ENCODE measurements at regions not wholly inside any gene's neighbourhood (a gene's known extent, or its start where the extent isn't known, plus 50 kb on each side); places are given as distances from the start of the nearest gene placed in this dataset.

GRCh38 chr14:43361751-43362150, 1145.3 kb downstream of the FSCB start:
- TF ChIP-seq CTCF (IDR thresholded peaks at IDR 0.05) (no peak), TCF7L2 (IDR thresholded peaks at IDR 0.05; ENCODE audit: low read depth, low read length) (no peak), REST (IDR thresholded peaks at IDR 0.05; ENCODE audit: insufficient read depth in 1 of 2, low read depth in 2 of 2, low read length in 1 of 2) (no peak), SIN3A (IDR thresholded peaks at IDR 0.05; ENCODE audit: borderline replicate concordance, insufficient read depth, low read depth, low read length) (no peak), POLR2AphosphoS5 (IDR thresholded peaks at IDR 0.05; ENCODE audit: low read depth, low read length) (no peak)
- BruUV-seq (replicated peaks): no TSS peak
- DNase-seq (ENCODE audit: low read depth, low spot score) (no peak), ATAC-seq (no peak)
- intact Hi-C loops (cut with micrococcal nuclease; ENCODE audit: unreplicated experiment): no loop called here
- Histone ChIP-seq H3K4me1 (ENCODE audit: control insufficient read depth, insufficient read depth, low read length) (no peaks in the 10 kb centered on the region), H3K27ac (ENCODE audit: low read length) (no peak overlapping the region), H3K36me3 (ENCODE audit: control insufficient read depth, insufficient read depth, low read length) (no peaks in the 10 kb centered on the region), H3K27me3 (ENCODE audit: control insufficient read depth, insufficient read depth, low read length) (no peaks in the 10 kb centered on the region), H3K4me3 (ENCODE audit: low read depth in 2 of 2, low read length in 2 of 2) (no peak overlapping the region), H3K9me3 (ENCODE audit: control insufficient read depth, insufficient read depth, low read depth, low read length) (no peaks in the 10 kb centered on the region)
- CTCF ChIA-PET: no interaction called here
- POLR2A ChIA-PET: no interaction called here
- in situ Hi-C loops (cut with HindIII; ENCODE audit: low pct_unique_long_range_greater_than_20kb, low sequenced_read_pairs): no loop called here

GRCh38 chr14:43360239-43360638, 1146.8 kb downstream of the FSCB start:
- DNase-seq (ENCODE audit: low read depth, low spot score): no peak
- TF ChIP-seq REST (IDR thresholded peaks at IDR 0.05; ENCODE audit: insufficient read depth in 1 of 2, low read depth in 2 of 2, low read length in 1 of 2): no peak
- TF ChIP-seq CTCF (IDR thresholded peaks at IDR 0.05): no peak
- ChIA-PET CTCF (no interaction called here), POLR2A (no interaction called here)
- H3K4me3 ChIP-seq (ENCODE audit: low read depth in 2 of 2, low read length in 2 of 2): no peak overlapping the region
- no peaks in the 10 kb centered on the region for H3K36me3 ChIP-seq (ENCODE audit: control insufficient read depth, insufficient read depth, low read length)
- no peaks in the 10 kb centered on the region for H3K27me3 ChIP-seq (ENCODE audit: control insufficient read depth, insufficient read depth, low read length)
- no peaks in the 10 kb centered on the region for H3K4me1 ChIP-seq (ENCODE audit: control insufficient read depth, insufficient read depth, low read length)
- ATAC-seq: no peak
- no peak overlapping the region for H3K27ac ChIP-seq (ENCODE audit: low read length)
- no TSS peak for BruUV-seq (replicated peaks)
- in situ Hi-C loops (cut with HindIII; ENCODE audit: low pct_unique_long_range_greater_than_20kb, low sequenced_read_pairs) (no loop called here), intact Hi-C loops (cut with micrococcal nuclease; ENCODE audit: unreplicated experiment) (no loop called here)
- no peaks in the 10 kb centered on the region for H3K9me3 ChIP-seq (ENCODE audit: control insufficient read depth, insufficient read depth, low read depth, low read length)

All from Panc1 (cell line).